HG02588 (cell line): ENCODE measurements at regions not wholly inside any gene's neighbourhood (a gene's known extent, or its start where the extent isn't known, plus 50 kb on each side); places are given as distances from the start of the nearest gene placed in this dataset.
"Not testable (repeated sequence)": the region's sequence is repeated elsewhere in the genome, so short reads cannot be mapped to it uniquely, and the experiment has no call there.

Experiments
- ATAC-seq: cut with Tn5 transposase; IDR thresholded peaks from one replicate; pipeline ENCODE4 v1.9.1; 2021; ENCODE audit warnings: mild to moderate bottlenecking, moderate library complexity; ENCODE audit not compliant: unreplicated experiment

GRCh38 chr5:133859073-133859472 lies 109.4 kb downstream of the C5orf15 start:
- no peak for ATAC-seq

- not testable (repeated sequence) for ATAC-seq
Measured at GRCh38 chr5:133857595-133858313, 110.7 kb downstream of the C5orf15 start.

GRCh38 chr5:133854554-133854953 lies 113.9 kb downstream of the C5orf15 start:
- ATAC-seq: no peak

- no peak for ATAC-seq
Measured at GRCh38 chr5:133853646-133854365, 114.6 kb downstream of the C5orf15 start.

- ATAC-seq: no peak
Measured at GRCh38 chr5:133851521-133851920, 116.9 kb downstream of the C5orf15 start.

- ATAC-seq: no peak
Measured at GRCh38 chr5:133850811-133851210, 117.6 kb downstream of the C5orf15 start.

GRCh38 chr5:133849116-133849515 lies 119.3 kb downstream of the C5orf15 start:
- no peak for ATAC-seq

- ATAC-seq: no peak
Measured at GRCh38 chr5:133848341-133848811, 120.0 kb downstream of the C5orf15 start.

GRCh38 chr5:133847886-133848285 lies 120.5 kb downstream of the C5orf15 start:
- no peak for ATAC-seq

GRCh38 chr5:133847301-133847700 lies 121.1 kb downstream of the C5orf15 start:
- no peak for ATAC-seq

GRCh38 chr5:133846478-133847226 lies 121.8 kb downstream of the C5orf15 start:
- no peak for ATAC-seq

GRCh38 chr5:133845271-133845670 lies 123.2 kb downstream of the C5orf15 start:
- ATAC-seq: no peak

- no peak for ATAC-seq
Measured at GRCh38 chr5:133844836-133845235, 123.6 kb downstream of the C5orf15 start.

- ATAC-seq: no peak
Measured at GRCh38 chr5:133843911-133844310, 124.5 kb downstream of the C5orf15 start.

- ATAC-seq: no peak
Measured at GRCh38 chr5:133842846-133843611, 125.4 kb downstream of the C5orf15 start.

GRCh38 chr5:133841831-133842750 lies 126.3 kb downstream of the C5orf15 start:
- no peak for ATAC-seq

- no peak for ATAC-seq
Measured at GRCh38 chr5:133840168-133840567, 128.3 kb downstream of the C5orf15 start.

GRCh38 chr5:133839721-133840120 lies 128.7 kb downstream of the C5orf15 start:
- no peak for ATAC-seq

GRCh38 chr5:133839090-133839489 lies 129.3 kb downstream of the C5orf15 start:
- no peak for ATAC-seq

GRCh38 chr5:133838286-133838685 lies 130.1 kb downstream of the C5orf15 start:
- ATAC-seq: no peak
